HUES64 (cell line): ENCODE measurements at regions not wholly inside any gene's neighbourhood (a gene's known extent, or its start where the extent isn't known, plus 50 kb on each side); places are given as distances from the start of the nearest gene placed in this dataset.
"Not testable (repeated sequence)": the region's sequence is repeated elsewhere in the genome, so short reads cannot be mapped to it uniquely, and the experiment has no call there.

Experiments used
- H3K27ac ChIP-seq: 2 replicates; pipeline ENCODE4 v1.7.0; 2013; ENCODE audit warnings: low read depth, low read length, inconsistent platforms
- H3K27me3 ChIP-seq: 2 replicates; pipeline ENCODE4 v1.6.1; 2013; ENCODE audit warnings: mild to moderate bottlenecking, low read length; ENCODE audit not compliant: insufficient read depth
- H3K36me3 ChIP-seq: 2 replicates; pipeline ENCODE4 v1.6.1; 2013; ENCODE audit warnings: mild to moderate bottlenecking, low read length; ENCODE audit not compliant: insufficient read depth
- H3K4me1 ChIP-seq: 2 replicates; pipeline ENCODE4 v1.6.1; 2013; ENCODE audit warnings: mild to moderate bottlenecking, low read length, moderate library complexity; ENCODE audit not compliant: insufficient read depth
- H3K4me3 ChIP-seq: 2 replicates; pipeline ENCODE4 v1.5.1; 2013; ENCODE audit warnings: mild to moderate bottlenecking, low read length, moderate library complexity
- H3K9ac ChIP-seq: 2 replicates; pipeline ENCODE4 v1.6.1; 2013; ENCODE audit warnings: mild to moderate bottlenecking, low read depth, low read length
- H3K9me3 ChIP-seq: 2 replicates; pipeline ENCODE4 v1.6.1; 2013; ENCODE audit warnings: low read depth, low read length; ENCODE audit not compliant: insufficient read depth
- WGBS: fragments of 150-250, 120-280 bp; methylation state at CpG from one replicate; pipeline ENCODE4 v1.1.7; 2013; ENCODE audit warnings: missing lambda C conversion rate; 5-methylcytosine and 5-hydroxymethylcytosine counted together

DNA sequence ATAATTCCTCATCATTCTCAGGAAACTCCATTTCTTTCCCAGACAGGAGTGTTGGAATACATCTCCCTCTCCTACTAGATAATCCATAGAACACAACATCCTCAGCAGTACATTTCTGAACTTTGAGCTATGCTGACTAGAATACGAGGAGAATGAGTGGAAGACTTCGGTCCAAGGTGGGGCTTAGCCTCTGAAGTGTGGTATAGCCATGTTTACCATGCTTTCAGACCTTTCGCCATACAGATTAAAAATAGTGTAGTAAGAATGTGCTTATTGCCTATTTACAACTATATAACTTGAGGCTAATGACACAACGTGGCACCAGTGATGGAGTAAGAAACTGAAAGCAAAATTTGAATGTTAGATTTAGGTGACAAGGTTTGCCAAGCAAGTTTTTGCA lies 184.5 kb upstream of the KRR1 start:
- no peaks in the 10 kb centered on the region for H3K36me3 ChIP-seq
- no peaks in the 10 kb centered on the region for H3K9me3 ChIP-seq
- H3K4me3 ChIP-seq: no peak overlapping the region
- H3K9ac ChIP-seq: no peak overlapping the region
- no peak overlapping the region for H3K27ac ChIP-seq
- WGBS: 86% methylated on average over 3 of the region's 4 CpGs
- H3K4me1 ChIP-seq: peaks cover 7% of the 10 kb centered on the region; the same call in 1 of the 2 replicates
- H3K27me3 ChIP-seq: no peaks in the 10 kb centered on the region

DNA sequence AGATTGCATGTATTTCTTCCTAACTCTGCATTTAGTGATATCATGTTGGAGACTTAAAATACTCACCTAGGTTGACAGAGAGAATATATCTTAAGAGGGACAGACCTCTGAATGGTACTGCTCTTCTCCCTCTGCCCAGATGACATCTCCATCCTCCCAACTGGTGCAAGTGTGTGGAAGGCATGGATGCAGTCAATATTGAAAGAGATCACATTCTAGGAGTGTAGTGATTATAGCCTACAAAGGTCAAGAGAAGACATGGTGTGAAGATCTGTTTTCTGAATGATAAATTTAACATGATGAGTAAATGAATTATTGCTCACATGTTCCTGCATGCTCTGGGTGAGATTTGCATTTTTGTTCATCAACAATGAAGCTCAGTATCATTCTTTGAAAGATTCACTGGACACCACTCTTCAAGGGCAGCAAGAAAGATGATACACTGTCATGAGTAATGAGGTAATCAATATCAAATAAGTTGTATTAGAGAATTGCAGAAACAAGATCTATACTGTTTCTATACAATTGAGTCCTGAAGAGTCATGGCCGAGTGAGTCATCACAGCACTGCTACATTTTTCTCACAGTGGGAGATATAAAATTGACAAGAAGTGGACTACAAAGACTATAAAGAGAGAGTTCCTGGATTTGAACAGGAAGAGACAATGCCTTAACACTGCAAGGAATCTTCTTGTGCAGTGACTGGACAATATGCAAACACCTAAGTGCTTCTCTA lies 183.3 kb upstream of the KRR1 start:
- 100% methylated on average over 1 of the region's 1 CpG for whole genome bisulfite sequencing
- H3K36me3 ChIP-seq: no peaks in the 10 kb centered on the region
- H3K4me3 ChIP-seq: no peak overlapping the region
- H3K27ac ChIP-seq: no peak overlapping the region
- peaks cover 4% of the 10 kb centered on the region; the same call in 1 of the 2 replicates for H3K4me1 ChIP-seq
- H3K9ac ChIP-seq: no peak overlapping the region
- no peaks in the 10 kb centered on the region for H3K27me3 ChIP-seq
- no peaks in the 10 kb centered on the region for H3K9me3 ChIP-seq

DNA sequence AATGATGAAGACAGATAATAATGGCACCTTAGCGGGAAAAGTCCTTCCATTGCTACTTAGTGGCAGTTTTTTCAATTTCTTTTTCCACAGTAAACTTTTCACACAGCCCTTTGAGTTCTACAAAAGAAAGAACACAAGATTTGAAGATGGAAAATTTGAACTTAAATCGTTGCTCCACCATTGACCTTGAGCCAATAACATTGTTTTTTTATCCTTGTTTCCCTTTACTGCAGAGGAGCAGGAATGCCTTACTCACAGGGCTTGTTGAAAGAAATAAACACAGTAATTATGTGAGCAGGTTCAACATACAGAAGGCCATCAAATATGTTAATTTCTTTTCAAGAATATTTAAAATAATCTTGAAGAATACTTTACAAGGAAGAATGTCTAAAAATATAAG lies 181.5 kb upstream of the KRR1 start:
- Histone ChIP-seq H3K36me3 (no peaks in the 10 kb centered on the region), H3K9me3 (no peaks in the 10 kb centered on the region), H3K27me3 (no peaks in the 10 kb centered on the region), H3K4me1 (no peaks in the 10 kb centered on the region), H3K4me3 (no peak overlapping the region), H3K9ac (no peak overlapping the region), H3K27ac (no peak overlapping the region)
- WGBS: 76% methylated on average over 2 of the region's 2 CpGs

DNA sequence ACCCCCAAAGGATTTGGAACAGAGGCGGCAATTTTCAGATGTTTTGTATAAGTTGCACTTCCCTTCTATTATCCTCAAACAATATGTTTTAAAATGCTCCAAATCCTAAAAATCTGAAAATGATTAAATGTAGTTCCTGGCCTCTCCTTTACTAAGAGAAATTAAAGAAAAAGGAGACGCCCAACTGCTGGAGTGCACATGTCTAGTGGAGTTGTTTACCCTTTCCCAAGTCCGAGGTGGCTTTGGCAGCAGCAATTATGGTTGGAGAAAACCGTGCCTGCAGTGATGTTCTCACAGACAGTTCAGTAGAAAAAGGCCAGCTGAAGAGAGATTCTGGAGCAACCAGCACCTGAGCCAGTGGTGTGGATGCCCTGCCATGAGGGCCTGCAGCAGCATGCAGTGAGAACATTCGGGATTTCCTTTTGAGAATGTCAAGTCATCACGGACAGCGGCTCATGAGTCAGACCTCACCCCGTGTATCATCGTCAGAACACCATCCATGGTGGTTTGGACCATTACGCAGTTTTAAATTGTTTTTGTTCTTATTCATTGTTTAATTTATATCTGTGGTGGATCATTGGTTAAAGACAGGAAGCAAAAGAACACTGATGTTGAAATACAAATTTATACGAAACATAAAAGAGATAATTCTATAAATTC lies 179.0 kb upstream of the KRR1 start:
- Histone ChIP-seq H3K9ac (no peak overlapping the region), H3K36me3 (no peaks in the 10 kb centered on the region), H3K27ac (no peak overlapping the region), H3K9me3 (no peaks in the 10 kb centered on the region), H3K27me3 (no peaks in the 10 kb centered on the region), H3K4me1 (0 out of 2 replicates have a peak, but pooled peaks cover under 1% of the 10 kb centered on the region), H3K4me3 (no peak overlapping the region)
- WGBS: 93% methylated on average over 11 of the region's 11 CpGs

DNA sequence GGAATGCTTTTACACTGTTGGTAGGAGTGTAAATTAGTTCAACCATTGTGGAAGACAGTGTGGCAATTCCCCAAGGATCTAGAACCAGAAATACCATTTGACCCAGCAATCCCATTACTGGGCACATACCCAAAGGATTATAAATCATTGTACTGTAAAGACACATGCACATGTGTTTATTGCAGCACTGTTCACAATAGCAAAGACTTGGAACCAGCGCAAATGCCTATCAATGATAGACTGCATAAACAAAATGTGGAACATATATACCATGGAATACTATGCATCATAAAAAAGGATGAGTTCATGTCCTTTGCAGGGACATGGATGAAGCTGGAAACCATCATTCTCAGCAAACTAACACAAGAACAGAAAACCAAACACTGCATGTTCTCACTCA lies 174.8 kb upstream of the KRR1 start:
- 33% methylated on average over 1 of the region's 1 CpG for WGBS
- not testable (repeated sequence) for H3K36me3 ChIP-seq, H3K4me3 ChIP-seq, H3K9ac ChIP-seq, H3K4me1 ChIP-seq, H3K27me3 ChIP-seq, H3K9me3 ChIP-seq, H3K27ac ChIP-seq

DNA sequence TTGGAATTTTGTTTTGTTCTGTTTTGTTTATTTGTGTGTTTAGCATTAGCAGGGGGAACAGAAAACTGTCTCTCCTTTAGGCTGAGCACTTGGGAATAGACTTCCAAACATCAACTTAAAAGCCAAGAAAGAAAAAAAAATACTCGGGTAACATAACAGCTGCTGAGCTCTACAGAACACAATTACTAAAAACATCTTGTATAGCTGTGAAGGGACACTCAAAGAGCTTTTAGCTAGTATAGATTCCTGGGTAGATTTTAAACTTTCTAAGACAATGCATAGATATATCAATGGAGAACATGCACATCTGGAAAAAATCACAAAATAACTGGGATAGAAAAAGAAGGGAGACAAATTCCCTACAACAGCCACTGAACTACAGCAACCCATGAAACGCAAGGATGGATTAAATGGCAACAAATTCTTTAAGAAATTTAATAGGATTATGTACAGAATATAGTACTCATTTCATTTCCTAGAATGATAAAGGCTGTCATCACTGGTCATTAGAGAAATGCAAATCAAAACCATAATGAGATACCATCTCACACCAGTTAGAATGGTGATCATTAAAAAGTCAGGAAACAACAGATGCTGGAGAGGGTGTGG lies 174.3 kb upstream of the KRR1 start:
- Histone ChIP-seq H3K27ac (no peak overlapping the region), H3K4me3 (no peak overlapping the region), H3K9ac (no peak overlapping the region), H3K36me3 (no peaks in the 10 kb centered on the region), H3K9me3 (no peaks in the 10 kb centered on the region), H3K4me1 (0 out of 2 replicates have a peak, but pooled peaks cover 8% of the 10 kb centered on the region), H3K27me3 (no peaks in the 10 kb centered on the region)
- no CpG with 5 or more reads among the region's 2 CpGs for WGBS

DNA sequence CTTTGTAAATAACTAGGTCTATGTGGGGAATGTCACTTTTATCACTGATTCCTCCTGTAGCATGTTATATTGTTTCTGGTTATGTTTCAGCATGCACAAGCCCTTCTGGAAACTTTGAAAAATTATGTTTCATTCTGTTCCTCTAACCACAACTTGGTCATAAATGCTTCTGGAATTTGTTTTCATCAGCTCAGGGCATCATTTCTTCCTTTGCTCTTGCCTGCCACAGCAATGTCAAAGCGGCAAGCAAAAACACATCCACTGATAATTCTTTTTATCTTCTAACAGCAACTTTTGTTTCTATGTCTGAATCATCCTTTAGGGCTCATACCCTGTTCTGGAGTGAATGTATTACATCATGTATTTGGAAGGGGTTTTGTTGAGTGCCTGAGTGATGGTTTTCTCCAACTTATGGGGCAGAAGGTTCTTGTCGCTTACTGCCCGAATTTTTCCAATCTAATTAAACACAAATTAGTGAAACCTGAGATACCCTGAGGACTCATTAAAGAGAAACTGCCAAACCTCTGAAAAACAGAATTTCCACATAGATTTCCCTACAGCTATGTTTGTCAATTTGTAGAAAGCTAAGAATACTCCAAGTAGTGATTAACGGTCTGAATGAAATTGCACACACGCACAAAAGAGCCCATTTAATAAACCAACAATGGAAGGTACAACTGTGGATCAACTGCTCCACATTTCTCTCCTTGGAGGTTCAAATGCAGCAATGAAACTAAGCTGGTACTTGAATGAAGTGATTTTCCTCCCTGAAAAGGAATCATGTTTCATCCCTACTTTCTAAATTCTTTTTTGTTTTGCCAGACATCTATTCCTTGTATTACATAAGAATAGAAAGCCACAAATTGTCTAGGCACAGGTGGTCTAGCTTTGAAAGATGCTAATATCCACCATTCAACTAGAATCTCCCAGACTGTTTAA lies 173.5 kb upstream of the KRR1 start:
- Histone ChIP-seq H3K27me3 (no peaks in the 10 kb centered on the region), H3K36me3 (no peaks in the 10 kb centered on the region), H3K27ac (no peak overlapping the region), H3K9me3 (no peaks in the 10 kb centered on the region), H3K9ac (no peak overlapping the region), H3K4me3 (no peak overlapping the region), H3K4me1 (0 out of 2 replicates have a peak, but pooled peaks cover 8% of the 10 kb centered on the region)
- WGBS: 92% methylated on average over 5 of the region's 5 CpGs

DNA sequence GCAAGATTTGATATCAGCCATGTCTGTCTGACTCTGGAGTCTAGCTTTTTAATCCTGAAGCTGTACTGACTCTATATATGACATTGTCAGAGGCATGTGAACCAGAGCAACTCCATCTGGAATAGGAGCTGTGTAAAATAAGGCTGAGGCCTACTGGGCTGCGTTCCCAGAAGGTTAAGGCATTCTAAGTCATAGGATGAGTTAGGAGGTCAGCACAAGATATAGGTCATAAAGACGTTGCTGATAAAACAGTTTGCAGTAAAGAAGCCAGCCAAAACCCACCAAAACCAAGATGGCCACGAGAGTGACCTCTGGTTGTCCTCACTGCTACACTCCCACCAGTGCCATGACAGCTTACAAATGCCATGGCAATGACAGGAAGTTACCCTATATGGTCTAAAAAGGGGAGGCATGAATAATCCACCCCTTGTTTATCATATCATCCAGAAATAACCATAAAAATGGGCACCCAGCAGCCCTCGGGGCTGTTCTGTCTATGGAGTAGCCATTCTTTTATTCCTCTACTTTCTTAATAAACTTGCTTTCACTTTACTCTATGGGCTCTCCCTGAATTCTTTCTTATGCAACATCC lies 172.7 kb upstream of the KRR1 start:
- H3K9ac ChIP-seq, H3K27ac ChIP-seq, H3K36me3 ChIP-seq, H3K9me3 ChIP-seq, H3K4me3 ChIP-seq, H3K27me3 ChIP-seq, H3K4me1 ChIP-seq: not testable (repeated sequence)
- 92% methylated on average over 4 of the region's 4 CpGs for WGBS

DNA sequence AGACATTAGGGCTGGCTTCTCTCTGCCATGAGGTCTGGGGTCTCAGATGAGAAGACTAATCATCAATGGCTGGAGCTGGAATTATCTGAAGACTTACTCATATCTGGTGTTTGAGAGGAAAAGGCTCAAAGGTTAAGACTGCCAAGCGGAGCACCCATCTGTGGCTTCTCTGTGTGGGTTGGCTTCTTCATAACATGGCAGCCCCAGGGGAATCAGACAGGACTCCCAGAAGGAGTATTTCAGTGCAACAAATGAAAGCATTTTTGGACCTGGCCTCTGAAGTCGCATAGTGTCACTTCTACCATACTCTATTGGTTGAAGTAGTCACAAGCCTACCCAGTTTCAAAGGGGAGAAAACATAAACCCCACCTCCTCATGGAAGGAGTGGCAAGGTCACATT lies 171.8 kb upstream of the KRR1 start:
- no peak overlapping the region for H3K4me3 ChIP-seq
- no peak overlapping the region for H3K9ac ChIP-seq
- no peaks in the 10 kb centered on the region for H3K36me3 ChIP-seq
- no peaks in the 10 kb centered on the region for H3K27me3 ChIP-seq
- no peak overlapping the region for H3K27ac ChIP-seq
- 94% methylated on average over 2 of the region's 2 CpGs for WGBS
- 0 out of 2 replicates have a peak, but pooled peaks cover 8% of the 10 kb centered on the region for H3K4me1 ChIP-seq
- H3K9me3 ChIP-seq: no peaks in the 10 kb centered on the region

DNA sequence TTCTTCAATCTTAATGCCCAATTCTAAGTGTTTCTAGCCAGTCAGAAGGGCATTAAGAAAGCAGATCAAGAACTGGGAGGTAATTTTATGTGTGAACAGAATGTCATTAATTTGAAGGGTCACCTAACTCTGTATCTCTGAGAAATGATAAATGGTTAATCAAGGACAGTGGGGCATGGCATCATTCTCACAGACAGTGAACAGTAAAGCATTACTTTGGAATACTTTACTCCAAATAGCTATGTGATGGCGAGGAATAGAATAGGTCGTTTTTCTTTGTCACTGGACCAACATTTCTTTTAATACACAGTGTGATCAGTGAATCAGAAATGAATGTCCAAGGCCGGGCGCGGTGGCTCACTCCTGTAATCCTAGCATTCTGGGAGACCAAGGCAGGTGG lies 166.1 kb upstream of the KRR1 start:
- Histone ChIP-seq H3K27ac (no peak overlapping the region), H3K9ac (no peak overlapping the region), H3K4me3 (no peak overlapping the region), H3K4me1 (no peaks in the 10 kb centered on the region), H3K9me3 (no peaks in the 10 kb centered on the region), H3K36me3 (no peaks in the 10 kb centered on the region), H3K27me3 (no peaks in the 10 kb centered on the region)
- WGBS: 92% methylated on average over 5 of the region's 5 CpGs
